Adrenal gland (tissue), 9 donors: ENCODE measurements at regions not wholly inside any gene's neighbourhood (a gene's known extent, or its start where the extent isn't known, plus 50 kb on each side); places are given as distances from the start of the nearest gene placed in this dataset.

Experiments
- DNase-seq, 7 donors: peaks; one replicate each; pipeline ENCODE4 v3.0.0-alpha.2; 2019 to 2020
- H3K27ac ChIP-seq, 5 donors: fragments of 200-600 bp; sonication (generic) in 4 of 5; 1 replicate in 3 of 5; 2 replicates in 2 of 5; pipeline versions ENCODE4 v1.5.1 to v1.8.0; 2016 to 2020; ENCODE audit warnings: mild to moderate bottlenecking in 1 of 5
- H3K27me3 ChIP-seq: fragments of 200-600 bp; 2 replicates; pipeline ENCODE4 v1.8.0; 2021
- H3K36me3 ChIP-seq, 2 donors: fragments of 200-600 bp; replicated peaks in 1 of 2; 1 replicate in 1 of 2; 2 replicates in 1 of 2; pipeline versions ENCODE4 v1.5.1 to v1.8.0; 2018 to 2022
- H3K4me1 ChIP-seq, 2 donors: fragments of 200-600 bp; replicated peaks in 1 of 2; 1 replicate in 1 of 2; 2 replicates in 1 of 2; pipeline versions ENCODE4 v1.5.1 to v1.8.0; 2018 to 2021
- H3K4me3 ChIP-seq, 4 donors: fragments of 200-600 bp; sonication (generic) in 3 of 4; one replicate each; pipeline ENCODE4 v1.5.1; 2016 to 2018
- H3K9me3 ChIP-seq, 3 donors: fragments of 200-600 bp; sonication (generic) in 1 of 3; replicated peaks in 1 of 3; 1 replicate in 2 of 3; 2 replicates in 1 of 3; pipeline versions ENCODE4 v1.5.1 to v1.8.0; 2016 to 2021
- POLR2A ChIP-seq, 2 donors: fragments of 450-650 bp; IDR thresholded peaks; one replicate each; pipeline ENCODE4 v1.6.1; 2017; ENCODE audit warnings: antibody characterized with exemption in 2 of 2, mild to moderate bottlenecking in 2 of 2, moderate library complexity in 1 of 2
- WGBS, 4 donors: extraction: QIAGEN DNeasy Blood & Tissue Kit in 2 of 4; methylation state at CpG; one replicate each; pipeline versions ENCODE4 v1.1.5 to v1.1.7; 2013 to 2017; 5-methylcytosine and 5-hydroxymethylcytosine counted together
- intact Hi-C, 2 donors: fragments of 100-400 bp; cut with DNase I; formaldehyde crosslinking; loops; one replicate each; pipeline versions ENCODE4 v1.14.1 to v1.15.0; 2022 to 2023
- TF ChIP-seq, protein P1 (sequence below), 6 experiments: fragments of 450-650 bp in 4 of 6; fragments of 200-600 bp in 2 of 6; sonication (generic) in 1 of 6; IDR thresholded peaks; 1 replicate in 5 of 6; 2 replicates in 1 of 6; pipeline versions ENCODE4 v1.5.1 to v1.8.0; 2016 to 2021; ENCODE audit warnings: antibody characterized with exemption in 6 of 6, mild to moderate bottlenecking in 2 of 6, moderate library complexity in 1 of 6
- donor health status: healthy with polysubstance abuse.
- donor health status: Bipolar disorder and iron deficiency.
- donor health status: DM: yes; HTN: yes; CAD: no.
- donor health status: DM: no; HTN: no; CAD: no.
- donor health status: DM: no; HTN: no; CAD: no.

DNA sequence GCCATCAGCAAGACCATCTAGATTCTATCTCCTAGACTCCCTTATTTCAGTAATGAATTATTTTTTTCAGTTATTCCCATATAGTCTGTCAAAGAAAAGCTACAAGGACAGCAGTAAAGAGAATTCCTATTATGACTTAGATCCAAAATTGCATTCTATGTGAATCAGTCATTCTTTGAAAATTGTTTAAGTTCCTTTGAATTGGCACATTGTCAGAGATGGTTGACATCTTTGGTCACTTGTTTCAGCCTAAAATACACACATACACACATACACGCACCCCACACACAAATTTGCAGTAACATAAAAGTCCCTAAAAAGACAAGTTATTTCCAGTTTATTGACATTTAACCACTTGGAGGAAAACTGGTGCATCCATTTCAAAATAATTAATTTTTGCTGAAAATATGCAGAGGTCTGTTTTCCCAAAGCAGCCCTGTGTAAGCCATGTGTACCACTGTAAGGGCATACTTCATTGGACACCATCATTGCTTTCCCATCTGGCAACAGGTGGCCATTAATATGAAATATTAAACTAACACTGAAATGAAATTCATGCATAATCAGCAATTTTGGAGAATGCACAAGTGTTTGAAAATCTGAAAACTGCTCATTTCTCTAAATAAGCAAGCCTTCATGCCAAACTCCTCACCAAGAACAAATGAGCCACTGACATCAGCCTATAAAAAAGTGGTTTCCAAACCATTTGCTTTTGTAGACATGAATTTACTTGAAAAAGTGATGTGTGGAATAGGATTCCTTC is 121.7 kb upstream of the COL1A2 start:
- intact Hi-C loops: no loop called here
- no peak overlapping the region for H3K27ac ChIP-seq
- no peaks in the 10 kb centered on the region for H3K4me1 ChIP-seq
- no peaks in the 10 kb centered on the region for H3K36me3 ChIP-seq
- no peak for TF ChIP-seq POLR2A (IDR thresholded peaks at IDR 0.05)
- TF ChIP-seq, protein P1, sequence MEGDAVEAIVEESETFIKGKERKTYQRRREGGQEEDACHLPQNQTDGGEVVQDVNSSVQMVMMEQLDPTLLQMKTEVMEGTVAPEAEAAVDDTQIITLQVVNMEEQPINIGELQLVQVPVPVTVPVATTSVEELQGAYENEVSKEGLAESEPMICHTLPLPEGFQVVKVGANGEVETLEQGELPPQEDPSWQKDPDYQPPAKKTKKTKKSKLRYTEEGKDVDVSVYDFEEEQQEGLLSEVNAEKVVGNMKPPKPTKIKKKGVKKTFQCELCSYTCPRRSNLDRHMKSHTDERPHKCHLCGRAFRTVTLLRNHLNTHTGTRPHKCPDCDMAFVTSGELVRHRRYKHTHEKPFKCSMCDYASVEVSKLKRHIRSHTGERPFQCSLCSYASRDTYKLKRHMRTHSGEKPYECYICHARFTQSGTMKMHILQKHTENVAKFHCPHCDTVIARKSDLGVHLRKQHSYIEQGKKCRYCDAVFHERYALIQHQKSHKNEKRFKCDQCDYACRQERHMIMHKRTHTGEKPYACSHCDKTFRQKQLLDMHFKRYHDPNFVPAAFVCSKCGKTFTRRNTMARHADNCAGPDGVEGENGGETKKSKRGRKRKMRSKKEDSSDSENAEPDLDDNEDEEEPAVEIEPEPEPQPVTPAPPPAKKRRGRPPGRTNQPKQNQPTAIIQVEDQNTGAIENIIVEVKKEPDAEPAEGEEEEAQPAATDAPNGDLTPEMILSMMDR (IDR thresholded peaks at IDR 0.05): no peak
- WGBS, 4 donors: 74 to 100% (median 86%) methylated on average over 1 of the region's 1 CpG
- no peak for DNase-seq
- no peaks in the 10 kb centered on the region for H3K9me3 ChIP-seq
- no peak overlapping the region for H3K4me3 ChIP-seq
- H3K27me3 ChIP-seq: no peaks in the 10 kb centered on the region

DNA sequence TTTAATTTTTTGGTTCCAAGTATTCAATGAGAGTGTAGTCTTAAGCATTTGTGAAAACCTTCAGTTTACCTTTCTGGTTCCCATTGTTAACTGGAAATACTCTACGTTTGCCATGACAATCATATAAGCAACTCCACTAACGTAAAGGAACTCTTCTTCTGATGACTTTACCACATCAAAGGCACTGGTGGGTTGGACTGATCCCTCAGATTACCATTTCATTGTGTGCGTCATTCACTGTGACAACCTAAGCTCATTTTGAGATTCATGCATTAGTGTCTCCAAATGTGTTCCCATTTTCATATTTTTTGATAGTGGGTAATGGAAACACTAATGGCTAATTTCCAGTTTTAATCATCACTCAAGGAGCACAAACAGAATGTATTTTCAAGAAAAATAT is 119.9 kb upstream of the COL1A2 start:
- intact Hi-C loops: no loop called here
- H3K36me3 ChIP-seq: no peaks in the 10 kb centered on the region
- no peak overlapping the region for H3K27ac ChIP-seq

DNA sequence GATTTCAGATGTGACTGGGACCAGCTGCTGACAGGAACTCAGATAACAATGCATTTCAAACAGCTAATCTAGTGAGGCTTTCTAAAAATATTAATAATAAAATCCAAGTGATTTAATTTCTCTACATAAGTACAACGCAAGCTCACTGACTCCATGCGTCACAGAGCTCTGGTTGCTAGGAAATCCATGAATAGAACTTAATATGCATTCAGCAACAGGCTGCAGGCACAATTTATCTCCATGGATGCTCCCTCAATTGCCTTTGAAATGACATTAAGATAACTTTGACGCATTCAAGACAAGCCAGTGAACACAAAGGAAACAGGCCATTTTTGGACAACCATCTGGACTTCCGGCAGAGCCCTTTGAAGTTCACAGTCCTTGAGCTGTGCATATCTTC is 118.7 kb upstream of the COL1A2 start:
- Histone ChIP-seq H3K4me3 (no peak overlapping the region), H3K4me1 (no peaks in the 10 kb centered on the region), H3K27me3 (no peaks in the 10 kb centered on the region), H3K9me3 (no peaks in the 10 kb centered on the region), H3K27ac (no peak overlapping the region), H3K36me3 (no peaks in the 10 kb centered on the region)
- intact Hi-C loops: no loop called here
- 26 to 52% (median 42%) methylated on average over 4 of the region's 4 CpGs for WGBS, 4 donors
- DNase-seq: peak in 4 of 7 donors; percentile 14 to 85 (median 24)
- no peak for TF ChIP-seq POLR2A (IDR thresholded peaks at IDR 0.05)
- TF ChIP-seq, protein P1 (IDR thresholded peaks at IDR 0.05): no peak

More for the DNA sequence above, 119.9 kb upstream of the COL1A2 start:
- no peaks in the 10 kb centered on the region for H3K9me3 ChIP-seq
- TF ChIP-seq, protein P1 (IDR thresholded peaks at IDR 0.05): no peak
- no peak for TF ChIP-seq POLR2A (IDR thresholded peaks at IDR 0.05)
- no peaks in the 10 kb centered on the region for H3K27me3 ChIP-seq
- H3K4me3 ChIP-seq: no peak overlapping the region
- WGBS, 4 donors: 89 to 95% (median 91%) methylated on average over 3 of the region's 3 CpGs
- DNase-seq: no peak
- no peaks in the 10 kb centered on the region for H3K4me1 ChIP-seq

DNA sequence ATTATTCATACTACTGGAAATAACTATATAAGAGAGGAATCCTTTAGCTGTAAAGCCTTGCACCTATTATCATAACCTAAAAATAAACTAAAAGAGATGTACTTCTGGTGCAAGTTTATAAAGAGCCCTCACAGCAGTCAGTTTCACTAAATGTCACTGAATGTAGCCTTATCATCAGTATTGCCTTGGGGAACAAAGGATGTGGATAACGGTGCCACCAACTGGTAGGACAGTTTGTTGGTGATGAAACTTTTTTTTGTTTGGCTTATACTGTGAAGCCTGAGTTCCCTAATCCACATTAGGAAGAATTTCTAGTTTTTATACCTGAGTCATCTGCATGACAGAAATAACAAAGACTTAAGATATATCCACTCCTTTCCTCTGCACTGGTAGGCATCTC is 117.9 kb upstream of the COL1A2 start:
- intact Hi-C loops: no loop called here
- TF ChIP-seq, protein P1 (IDR thresholded peaks at IDR 0.05): peak in 5 of 6 experiments; percentile 17 to 53 (median 39)
- no peak for TF ChIP-seq POLR2A (IDR thresholded peaks at IDR 0.05)
- Histone ChIP-seq H3K27ac (no peak overlapping the region), H3K4me1 (no peaks in the 10 kb centered on the region), H3K36me3 (no peaks in the 10 kb centered on the region), H3K9me3 (no peaks in the 10 kb centered on the region), H3K4me3 (no peak overlapping the region), H3K27me3 (no peaks in the 10 kb centered on the region)
- DNase-seq: peak in 4 of 7 donors; percentile 17 to 59 (median 32)
- 0 to 14% (median 10%) methylated on average over 1 of the region's 1 CpG for WGBS, 4 donors
